Uterus (tissue), 3 donors: ENCODE measurements at regions not wholly inside any gene's neighbourhood (a gene's known extent, or its start where the extent isn't known, plus 50 kb on each side); places are given as distances from the start of the nearest gene placed in this dataset.

Experiments used
- DNase-seq, 2 donors: peaks; one replicate each; pipeline ENCODE4 v3.0.0-alpha.2; 2019 to 2020
- H3K27ac ChIP-seq, 2 donors: fragments of 200-600 bp; sonication (generic); 1 replicate in 1 of 2; 2 replicates in 1 of 2; pipeline ENCODE4 v1.5.1; 2016 to 2018
- H3K27me3 ChIP-seq, 2 donors: fragments of 200-600 bp; sonication (generic); one replicate each; pipeline ENCODE4 v1.5.1; 2018 to 2019; ENCODE audit warnings: control low read depth in 1 of 2
- H3K36me3 ChIP-seq, 2 donors: fragments of 200-600 bp; sonication (generic); one replicate each; pipeline ENCODE4 v1.5.1; 2019; ENCODE audit warnings: control low read depth in 1 of 2
- H3K4me1 ChIP-seq, 2 donors: fragments of 200-600 bp; sonication (generic); one replicate each; pipeline ENCODE4 v1.5.1; 2018 to 2019; ENCODE audit warnings: control low read depth in 1 of 2
- H3K4me3 ChIP-seq, 2 donors: fragments of 200-600 bp; sonication (generic); 1 replicate in 1 of 2; 2 replicates in 1 of 2; pipeline ENCODE4 v1.5.1; 2018 to 2019; ENCODE audit warnings: mild to moderate bottlenecking in 1 of 2
- H3K9me3 ChIP-seq, 2 donors: fragments of 200-600 bp; sonication (generic); one replicate each; pipeline ENCODE4 v1.5.1; 2019; ENCODE audit warnings: control low read depth in 1 of 2
- POLR2A ChIP-seq, 2 donors: fragments of 450-650 bp; IDR thresholded peaks; one replicate each; pipeline ENCODE4 v1.6.1; 2016; ENCODE audit warnings: antibody characterized with exemption in 2 of 2, mild to moderate bottlenecking in 1 of 2, moderate library complexity in 1 of 2
- intact Hi-C: fragments of 100-400 bp; cut with DNase I; formaldehyde crosslinking; loops from one replicate; pipeline ENCODE4 v1.15.1; 2023; ENCODE audit warnings: low total_unique reads
- TF ChIP-seq, protein P1 (sequence below), 4 experiments: fragments of 200-600 bp in 2 of 4; fragments of 450-650 bp in 2 of 4; sonication (generic) in 2 of 4; IDR thresholded peaks; one replicate each; pipeline ENCODE4 v1.5.1; 2016 to 2019; ENCODE audit warnings: antibody characterized with exemption in 4 of 4, mild to moderate bottlenecking in 2 of 4, moderate library complexity in 1 of 4
- donor health status: DM: yes; HTN: yes; CAD: no.

DNA sequence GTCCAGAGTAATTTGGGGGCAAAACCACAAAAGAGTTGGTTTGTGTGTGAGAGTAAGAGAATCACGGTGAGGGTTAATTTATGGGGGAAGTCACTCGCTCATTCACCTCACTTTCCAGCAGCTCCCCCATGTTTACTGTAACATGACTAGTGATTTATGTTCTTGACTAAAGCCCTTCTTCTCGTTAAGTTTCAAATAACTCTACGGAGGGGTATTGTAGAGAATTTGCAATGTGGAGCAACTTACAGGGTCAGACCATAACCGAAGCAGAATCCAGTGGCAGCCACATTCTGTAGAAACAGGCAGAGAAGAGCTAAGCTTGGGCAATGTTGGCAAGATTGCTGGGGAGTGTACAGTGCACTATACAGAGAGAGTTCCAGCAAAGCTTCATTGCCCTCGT lies 760.6 kb downstream of the IRX1 start:
- no peaks in the 10 kb centered on the region for H3K27me3 ChIP-seq
- no peaks in the 10 kb centered on the region for H3K4me1 ChIP-seq
- H3K27ac ChIP-seq = no peak overlapping the region
- TF ChIP-seq, protein P1, sequence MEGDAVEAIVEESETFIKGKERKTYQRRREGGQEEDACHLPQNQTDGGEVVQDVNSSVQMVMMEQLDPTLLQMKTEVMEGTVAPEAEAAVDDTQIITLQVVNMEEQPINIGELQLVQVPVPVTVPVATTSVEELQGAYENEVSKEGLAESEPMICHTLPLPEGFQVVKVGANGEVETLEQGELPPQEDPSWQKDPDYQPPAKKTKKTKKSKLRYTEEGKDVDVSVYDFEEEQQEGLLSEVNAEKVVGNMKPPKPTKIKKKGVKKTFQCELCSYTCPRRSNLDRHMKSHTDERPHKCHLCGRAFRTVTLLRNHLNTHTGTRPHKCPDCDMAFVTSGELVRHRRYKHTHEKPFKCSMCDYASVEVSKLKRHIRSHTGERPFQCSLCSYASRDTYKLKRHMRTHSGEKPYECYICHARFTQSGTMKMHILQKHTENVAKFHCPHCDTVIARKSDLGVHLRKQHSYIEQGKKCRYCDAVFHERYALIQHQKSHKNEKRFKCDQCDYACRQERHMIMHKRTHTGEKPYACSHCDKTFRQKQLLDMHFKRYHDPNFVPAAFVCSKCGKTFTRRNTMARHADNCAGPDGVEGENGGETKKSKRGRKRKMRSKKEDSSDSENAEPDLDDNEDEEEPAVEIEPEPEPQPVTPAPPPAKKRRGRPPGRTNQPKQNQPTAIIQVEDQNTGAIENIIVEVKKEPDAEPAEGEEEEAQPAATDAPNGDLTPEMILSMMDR (IDR thresholded peaks at IDR 0.05) = no peak
- TF ChIP-seq POLR2A (IDR thresholded peaks at IDR 0.05) = no peak
- H3K36me3 ChIP-seq = no peaks in the 10 kb centered on the region
- DNase-seq = no peak
- H3K4me3 ChIP-seq = no peak overlapping the region
- H3K9me3 ChIP-seq = no peaks in the 10 kb centered on the region
- intact Hi-C loops = no loop called here

DNA sequence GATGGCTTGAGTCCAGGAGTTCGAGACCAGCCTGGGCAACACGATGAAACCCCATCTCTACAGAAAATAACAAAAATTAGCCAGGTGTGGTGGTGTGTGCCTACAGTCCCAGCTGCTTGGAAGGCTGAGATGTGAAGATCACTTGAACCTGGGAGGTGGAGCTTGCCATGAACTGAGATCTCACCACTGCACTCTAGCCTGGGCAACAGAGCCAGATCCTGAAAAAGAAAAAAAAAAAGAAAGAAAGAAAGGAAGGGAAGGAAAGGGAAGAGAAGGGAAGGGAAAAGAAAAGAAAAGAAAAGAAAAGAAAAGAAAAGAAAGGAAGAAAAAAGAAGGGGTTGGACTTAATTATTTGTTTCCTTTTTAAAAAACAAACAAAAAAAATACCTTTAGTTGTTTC lies 764.2 kb downstream of the IRX1 start:
- Histone ChIP-seq H3K4me3 (no peak overlapping the region), H3K36me3 (no peaks in the 10 kb centered on the region), H3K9me3 (no peaks in the 10 kb centered on the region), H3K27me3 (no peaks in the 10 kb centered on the region), H3K27ac (no peak overlapping the region), H3K4me1 (no peaks in the 10 kb centered on the region)
- no peak for TF ChIP-seq POLR2A (IDR thresholded peaks at IDR 0.05)
- TF ChIP-seq, protein P1 (IDR thresholded peaks at IDR 0.05) = no peak
- no peak for DNase-seq
- intact Hi-C loops = no loop called here

- Histone ChIP-seq H3K27ac (no peak overlapping the region), H3K36me3 (no peaks in the 10 kb centered on the region), H3K4me1 (no peaks in the 10 kb centered on the region), H3K4me3 (no peak overlapping the region), H3K27me3 (no peaks in the 10 kb centered on the region), H3K9me3 (no peaks in the 10 kb centered on the region)
- intact Hi-C loops = no loop called here
- TF ChIP-seq, protein P1 (IDR thresholded peaks at IDR 0.05) = no peak
- no peak for TF ChIP-seq POLR2A (IDR thresholded peaks at IDR 0.05)
- DNase-seq = no peak
Measured at GRCh38 chr5:4361753-4362152, 766.1 kb downstream of the IRX1 start.

- Histone ChIP-seq H3K27ac (no peak overlapping the region), H3K9me3 (no peaks in the 10 kb centered on the region), H3K4me3 (no peak overlapping the region), H3K27me3 (no peaks in the 10 kb centered on the region), H3K36me3 (no peaks in the 10 kb centered on the region), H3K4me1 (no peaks in the 10 kb centered on the region)
- no peak for TF ChIP-seq POLR2A (IDR thresholded peaks at IDR 0.05)
- TF ChIP-seq, protein P1 (IDR thresholded peaks at IDR 0.05) = no peak
- intact Hi-C loops = no loop called here
- DNase-seq = no peak
Measured at GRCh38 chr5:4362411-4362810, 766.8 kb downstream of the IRX1 start.

DNA sequence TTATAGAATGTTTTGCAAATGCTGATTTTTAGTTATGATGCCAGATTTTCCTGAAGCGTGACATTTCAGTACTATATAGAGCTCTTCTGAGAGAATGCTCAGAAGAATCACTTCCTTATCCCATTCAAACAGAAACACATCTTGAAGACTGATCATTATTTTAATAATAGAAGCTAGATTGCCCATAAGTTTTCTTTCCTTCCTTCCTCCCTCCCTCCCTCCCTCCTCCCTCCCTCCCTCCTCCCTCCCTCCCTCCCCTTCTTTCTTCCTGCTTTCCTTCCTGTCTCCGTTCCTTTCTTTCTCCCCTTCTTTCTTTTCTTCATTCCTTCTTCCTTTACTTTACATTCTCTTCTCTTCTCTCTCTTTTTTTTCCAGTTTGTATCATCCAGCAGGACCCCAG lies 767.4 kb downstream of the IRX1 start:
- DNase-seq = no peak
- intact Hi-C loops = no loop called here
- H3K36me3 ChIP-seq = no peaks in the 10 kb centered on the region
- no peak overlapping the region for H3K27ac ChIP-seq
- no peak overlapping the region for H3K4me3 ChIP-seq
- H3K27me3 ChIP-seq = no peaks in the 10 kb centered on the region
- no peak for TF ChIP-seq POLR2A (IDR thresholded peaks at IDR 0.05)
- TF ChIP-seq, protein P1 (IDR thresholded peaks at IDR 0.05) = no peak
- H3K9me3 ChIP-seq = no peaks in the 10 kb centered on the region
- H3K4me1 ChIP-seq = no peaks in the 10 kb centered on the region
